ENCODE measurements at regions not wholly inside any gene's neighbourhood (a gene's known extent, or its start where the extent isn't known, plus 50 kb on each side); places are given as distances from the start of the nearest gene placed in this dataset.

GRCh38 chr14:71488703-71489191 lies 443.5 kb upstream of the RGS6 start:
- no peak for TF ChIP-seq CTCF (IDR thresholded peaks at IDR 0.05; ENCODE audit: insufficient read depth, low read depth, low read length)
- no peak for TF ChIP-seq EZH2 (IDR thresholded peaks at IDR 0.05; ENCODE audit: insufficient read depth, low read length)
